Left ventricle myocardium inferior (tissue), 1 donor: ENCODE measurements at regions not wholly inside any gene's neighbourhood (a gene's known extent, or its start where the extent isn't known, plus 50 kb on each side); places are given as distances from the start of the nearest gene placed in this dataset.

Source experiments
- DNase-seq: peaks from one replicate; pipeline ENCODE4 v3.0.0-alpha.2; 2020
- H3K27ac ChIP-seq: fragments of 200-600 bp; replicated peaks from 2 replicates; pipeline ENCODE4 v1.8.0; 2021
- H3K27me3 ChIP-seq: fragments of 200-600 bp; 2 replicates; pipeline ENCODE4 v1.8.0; 2021; ENCODE audit warnings: low read depth
- H3K36me3 ChIP-seq: fragments of 200-600 bp; 2 replicates; pipeline ENCODE4 v1.8.0; 2021
- H3K4me1 ChIP-seq: fragments of 200-600 bp; 2 replicates; pipeline ENCODE4 v1.8.0; 2021
- H3K4me3 ChIP-seq: fragments of 200-600 bp; 2 replicates; pipeline ENCODE4 v1.8.0; 2021; ENCODE audit warnings: mild to moderate bottlenecking, moderate library complexity
- H3K9me3 ChIP-seq: fragments of 200-600 bp; replicated peaks from 2 replicates; pipeline ENCODE4 v1.8.0; 2021
- intact Hi-C: fragments of 100-400 bp; cut with micrococcal nuclease; formaldehyde crosslinking; loops from one replicate; pipeline ENCODE4 v1.11.0; 2022
- TF ChIP-seq, protein P1 (sequence below): fragments of 200-600 bp; IDR thresholded peaks from 2 replicates; pipeline ENCODE4 v1.8.0; 2021; ENCODE audit warnings: antibody characterized with exemption, mild to moderate bottlenecking, borderline replicate concordance
- donor health status: DM: no; HTN: yes; CAD: no; lungs with severe emphysema.

DNA sequence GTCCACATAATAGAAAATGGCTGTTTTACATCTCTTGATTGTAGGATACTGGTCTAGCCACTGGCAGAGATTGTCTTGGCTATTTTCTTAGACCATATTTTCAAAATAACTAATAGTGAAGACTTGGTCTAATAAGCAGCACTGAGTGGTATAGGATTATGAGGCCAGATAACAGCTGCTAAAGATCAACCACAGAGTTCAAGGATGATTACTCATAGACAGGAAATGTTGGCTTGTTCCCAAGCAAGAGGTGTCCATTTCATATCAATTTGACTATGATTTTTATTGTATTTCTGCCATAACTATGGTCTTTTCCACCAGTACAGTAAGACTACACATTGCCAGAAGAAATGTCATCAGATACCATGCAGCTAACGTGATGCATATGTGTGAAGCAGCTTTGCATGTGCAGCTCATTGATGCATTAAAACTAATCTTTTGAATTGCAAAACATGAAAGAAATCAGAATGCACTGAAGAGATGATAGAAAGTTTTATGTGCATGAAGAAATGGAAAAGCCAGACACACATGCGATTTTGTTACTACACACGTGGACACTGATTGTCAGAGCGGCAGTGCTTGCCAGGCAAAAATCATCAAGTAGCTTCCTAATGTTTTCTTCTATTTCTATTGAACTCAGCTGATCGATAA, 693.3 kb downstream of the CDH11 start:
- no peak overlapping the region for H3K4me3 ChIP-seq
- no peaks in the 10 kb centered on the region for H3K4me1 ChIP-seq
- H3K27me3 ChIP-seq: no peaks in the 10 kb centered on the region
- H3K36me3 ChIP-seq: no peaks in the 10 kb centered on the region
- intact Hi-C loops: no loop called here
- peaks cover 20% of the 10 kb centered on the region for H3K9me3 ChIP-seq
- TF ChIP-seq, protein P1, sequence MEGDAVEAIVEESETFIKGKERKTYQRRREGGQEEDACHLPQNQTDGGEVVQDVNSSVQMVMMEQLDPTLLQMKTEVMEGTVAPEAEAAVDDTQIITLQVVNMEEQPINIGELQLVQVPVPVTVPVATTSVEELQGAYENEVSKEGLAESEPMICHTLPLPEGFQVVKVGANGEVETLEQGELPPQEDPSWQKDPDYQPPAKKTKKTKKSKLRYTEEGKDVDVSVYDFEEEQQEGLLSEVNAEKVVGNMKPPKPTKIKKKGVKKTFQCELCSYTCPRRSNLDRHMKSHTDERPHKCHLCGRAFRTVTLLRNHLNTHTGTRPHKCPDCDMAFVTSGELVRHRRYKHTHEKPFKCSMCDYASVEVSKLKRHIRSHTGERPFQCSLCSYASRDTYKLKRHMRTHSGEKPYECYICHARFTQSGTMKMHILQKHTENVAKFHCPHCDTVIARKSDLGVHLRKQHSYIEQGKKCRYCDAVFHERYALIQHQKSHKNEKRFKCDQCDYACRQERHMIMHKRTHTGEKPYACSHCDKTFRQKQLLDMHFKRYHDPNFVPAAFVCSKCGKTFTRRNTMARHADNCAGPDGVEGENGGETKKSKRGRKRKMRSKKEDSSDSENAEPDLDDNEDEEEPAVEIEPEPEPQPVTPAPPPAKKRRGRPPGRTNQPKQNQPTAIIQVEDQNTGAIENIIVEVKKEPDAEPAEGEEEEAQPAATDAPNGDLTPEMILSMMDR: no peak
- DNase-seq: no peak
- no peak overlapping the region for H3K27ac ChIP-seq

DNA sequence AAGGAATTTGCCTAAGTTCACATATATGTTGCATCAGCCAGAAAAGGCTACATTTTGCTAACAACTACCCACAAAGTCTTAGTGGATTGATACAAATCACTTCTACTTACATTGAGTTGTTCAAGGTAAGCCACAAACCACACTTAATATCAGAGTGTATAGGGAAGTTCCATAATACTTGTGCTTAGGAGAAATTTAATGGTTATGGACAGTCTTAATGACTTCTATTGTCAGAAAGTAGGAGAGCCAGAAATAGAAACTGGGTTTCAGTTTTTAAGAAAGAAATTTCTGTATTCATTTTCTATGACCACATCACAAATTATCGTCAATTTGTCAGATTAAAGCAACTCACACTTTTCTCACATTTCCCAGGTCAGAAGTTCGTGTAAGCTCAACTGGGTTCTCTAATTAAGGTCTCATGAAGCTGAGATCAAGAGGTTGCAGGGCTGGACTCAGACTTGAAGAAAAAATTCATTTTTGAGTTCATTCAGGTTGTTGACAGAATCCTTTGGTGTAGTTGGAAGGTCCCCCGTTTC, 695.7 kb downstream of the CDH11 start:
- Histone ChIP-seq H3K27ac (no peak overlapping the region), H3K9me3 (no peaks in the 10 kb centered on the region), H3K4me1 (no peaks in the 10 kb centered on the region), H3K36me3 (no peaks in the 10 kb centered on the region), H3K27me3 (no peaks in the 10 kb centered on the region), H3K4me3 (no peak overlapping the region)
- TF ChIP-seq, protein P1: no peak
- intact Hi-C loops: no loop called here
- DNase-seq: no peak

DNA sequence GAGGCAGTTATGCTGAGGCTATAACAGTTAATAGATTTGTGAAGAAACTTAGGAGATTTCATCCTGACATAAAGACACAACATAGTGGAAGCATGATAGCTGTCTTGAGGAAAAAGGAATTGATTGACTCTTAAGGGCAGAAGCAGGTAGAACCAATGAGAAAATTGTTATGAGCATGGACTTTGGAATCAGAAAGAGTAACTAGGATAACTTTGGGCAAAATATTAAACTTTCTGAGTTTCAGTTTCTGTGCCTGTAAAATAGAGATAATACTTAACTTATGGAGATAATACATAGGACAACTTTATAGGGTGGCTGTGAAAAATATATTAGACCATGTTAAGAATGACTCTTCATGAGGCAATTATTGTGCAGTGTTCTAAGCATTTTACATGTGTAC, 696.5 kb downstream of the CDH11 start:
- no peak for DNase-seq
- Histone ChIP-seq H3K4me3 (no peak overlapping the region), H3K27ac (no peak overlapping the region), H3K9me3 (no peaks in the 10 kb centered on the region), H3K27me3 (no peaks in the 10 kb centered on the region), H3K4me1 (peaks cover 4% of the 10 kb centered on the region), H3K36me3 (no peaks in the 10 kb centered on the region)
- intact Hi-C loops: no loop called here
- TF ChIP-seq, protein P1: no peak

DNA sequence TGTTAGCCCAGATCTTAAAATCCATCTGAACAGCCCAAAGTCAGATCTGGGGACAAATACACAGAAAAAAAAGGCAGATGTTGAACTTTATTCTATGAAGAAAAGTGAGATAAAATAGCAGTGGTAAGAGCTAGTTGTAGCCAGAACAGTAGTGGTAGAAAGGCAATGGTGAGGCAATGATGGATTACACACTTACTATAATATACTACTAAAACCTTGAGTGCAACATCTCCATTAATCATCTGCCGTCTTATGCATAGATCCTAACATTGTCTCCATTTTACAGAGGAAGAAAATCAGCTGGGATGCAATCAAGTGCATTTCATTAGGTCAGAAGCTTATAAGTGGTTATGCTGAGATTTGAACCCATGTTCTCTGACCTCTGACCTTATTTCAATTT, 699.6 kb downstream of the CDH11 start:
- Histone ChIP-seq H3K4me3 (no peak overlapping the region), H3K27ac (no peak overlapping the region), H3K27me3 (no peaks in the 10 kb centered on the region), H3K9me3 (no peaks in the 10 kb centered on the region), H3K4me1 (peaks cover 16% of the 10 kb centered on the region), H3K36me3 (no peaks in the 10 kb centered on the region)
- intact Hi-C loops: no loop called here
- DNase-seq: no peak
- TF ChIP-seq, protein P1: no peak

DNA sequence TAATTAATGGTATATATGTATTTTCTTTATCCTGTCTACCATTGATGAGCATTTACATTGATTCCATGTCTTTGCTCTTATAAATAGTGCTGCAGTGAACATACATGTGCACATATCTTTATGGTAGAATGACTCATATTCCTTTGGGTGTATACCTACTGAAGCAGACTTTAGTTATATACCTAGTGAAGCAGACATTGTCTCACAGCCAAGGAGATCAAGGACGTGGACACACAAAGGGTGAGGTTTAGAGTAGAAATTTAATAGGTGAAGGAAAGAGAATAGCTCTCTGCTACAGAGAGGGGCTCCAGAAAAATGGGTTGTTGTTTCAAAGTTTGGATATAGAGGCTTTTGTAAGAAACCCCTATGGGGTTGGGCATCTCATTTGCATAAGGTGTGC, 700.3 kb downstream of the CDH11 start:
- Histone ChIP-seq H3K27me3 (no peaks in the 10 kb centered on the region), H3K9me3 (no peaks in the 10 kb centered on the region), H3K4me1 (peaks cover 16% of the 10 kb centered on the region), H3K4me3 (no peak overlapping the region), H3K36me3 (no peaks in the 10 kb centered on the region), H3K27ac (no peak overlapping the region)
- no peak for DNase-seq
- TF ChIP-seq, protein P1: no peak
- intact Hi-C loops: no loop called here
